ENCODE measurements at regions not wholly inside any gene's neighbourhood (a gene's known extent, or its start where the extent isn't known, plus 50 kb on each side); places are given as distances from the start of the nearest gene placed in this dataset.

- Histone ChIP-seq H3K36me3 (ENCODE audit: control insufficient read depth in 1 of 2, insufficient read depth in 2 of 2, low read length in 2 of 2) (no peaks in the 10 kb centered on the region), H3K27me3 (ENCODE audit: insufficient read depth, low read length) (no peaks in the 10 kb centered on the region), H3K14ac (ENCODE audit: low read length) (no peak overlapping the region), H3K9me3 (ENCODE audit: insufficient read depth, low read depth, low read length) (no peaks in the 10 kb centered on the region), H3K79me1 (ENCODE audit: low read length) (no peaks in the 10 kb centered on the region), H3K27ac (ENCODE audit: low read depth, low read length) (no peak overlapping the region), H4K8ac (ENCODE audit: low read depth, low read length) (no peak overlapping the region), H3K23ac (ENCODE audit: low read length) (no peak overlapping the region), H3K79me2 (ENCODE audit: control insufficient read depth, insufficient read depth, low read length, poor library complexity) (no peaks in the 10 kb centered on the region), H2BK5ac (ENCODE audit: low read depth, low read length, poor library complexity) (no peak overlapping the region), H4K91ac (ENCODE audit: low read depth, low read length) (no peak overlapping the region), H3K18ac (ENCODE audit: low read length) (no peak overlapping the region), H3K4me2 (ENCODE audit: low read length) (no peak overlapping the region), H4K12ac (ENCODE audit: low read depth, low read length) (no peak overlapping the region), H3K4me1 (ENCODE audit: control insufficient read depth in 1 of 2, insufficient read depth in 2 of 2, low read length in 2 of 2) (no peaks in the 10 kb centered on the region), H3K4me3 (ENCODE audit: low read depth, low read length) (no peak overlapping the region), H2BK120ac (ENCODE audit: insufficient read depth, low read length, poor library complexity) (no peak overlapping the region), H2BK12ac (ENCODE audit: low read length) (no peak overlapping the region), H2AK5ac (ENCODE audit: low read length) (no peak overlapping the region), H3K9ac (ENCODE audit: low read length) (no peak overlapping the region), H2AFZ (ENCODE audit: insufficient read depth, low read length, poor library complexity) (no peak overlapping the region), H3K4ac (ENCODE audit: low read depth, low read length) (no peak overlapping the region)
- no CpG with 5 or more reads among the region's 1 CpG for WGBS (ENCODE audit: extremely low coverage, insufficient coverage, insufficient read length)
- no peak for DNase-seq
Observed at GRCh38 chr5:77948476-77948875, 172.3 kb upstream of the TBCA start.

- no peak overlapping the region for H3K4me3 ChIP-seq (ENCODE audit: low read depth, low read length)
Observed at GRCh38 chr5:77947041-77947428, 170.9 kb upstream of the TBCA start.

GRCh38 chr5:77946381-77947040, 170.4 kb upstream of the TBCA start:
- Histone ChIP-seq H3K36me3 (ENCODE audit: control insufficient read depth in 1 of 2, insufficient read depth in 2 of 2, low read length in 2 of 2) (no peaks in the 10 kb centered on the region), H3K4me2 (ENCODE audit: low read length) (no peak overlapping the region), H3K27me3 (ENCODE audit: insufficient read depth, low read length) (no peaks in the 10 kb centered on the region), H4K8ac (ENCODE audit: low read depth, low read length) (no peak overlapping the region), H3K27ac (ENCODE audit: low read depth, low read length) (no peak overlapping the region), H2BK5ac (ENCODE audit: low read depth, low read length, poor library complexity) (no peak overlapping the region), H4K12ac (ENCODE audit: low read depth, low read length) (no peak overlapping the region), H3K79me1 (ENCODE audit: low read length) (no peaks in the 10 kb centered on the region), H2AFZ (ENCODE audit: insufficient read depth, low read length, poor library complexity) (no peak overlapping the region), H2BK12ac (ENCODE audit: low read length) (no peak overlapping the region), H3K14ac (ENCODE audit: low read length) (no peak overlapping the region), H4K91ac (ENCODE audit: low read depth, low read length) (no peak overlapping the region), H2BK120ac (ENCODE audit: insufficient read depth, low read length, poor library complexity) (no peak overlapping the region), H3K9me3 (ENCODE audit: insufficient read depth, low read depth, low read length) (no peaks in the 10 kb centered on the region), H3K4me3 (ENCODE audit: low read depth, low read length) (no peak overlapping the region), H3K23ac (ENCODE audit: low read length) (no peak overlapping the region), H3K9ac (ENCODE audit: low read length) (no peak overlapping the region), H3K4ac (ENCODE audit: low read depth, low read length) (no peak overlapping the region), H3K79me2 (ENCODE audit: control insufficient read depth, insufficient read depth, low read length, poor library complexity) (no peaks in the 10 kb centered on the region), H2AK5ac (ENCODE audit: low read length) (no peak overlapping the region), H3K18ac (ENCODE audit: low read length) (no peak overlapping the region), H3K4me1 (ENCODE audit: control insufficient read depth in 1 of 2, insufficient read depth in 2 of 2, low read length in 2 of 2) (no peaks in the 10 kb centered on the region)
- DNase-seq = no peak
- WGBS (ENCODE audit: extremely low coverage, insufficient coverage, insufficient read length) = no CpG with 5 or more reads among the region's 4 CpGs

More at GRCh38 chr5:77947041-77947428, 170.9 kb upstream of the TBCA start:
- H3K14ac ChIP-seq (ENCODE audit: low read length) = no peak overlapping the region
- H3K79me1 ChIP-seq (ENCODE audit: low read length) = no peaks in the 10 kb centered on the region
- no peak overlapping the region for H4K12ac ChIP-seq (ENCODE audit: low read depth, low read length)
- no peak overlapping the region for H4K8ac ChIP-seq (ENCODE audit: low read depth, low read length)
- H3K9ac ChIP-seq (ENCODE audit: low read length) = no peak overlapping the region
- no peak overlapping the region for H3K4ac ChIP-seq (ENCODE audit: low read depth, low read length)
- H3K27ac ChIP-seq (ENCODE audit: low read depth, low read length) = no peak overlapping the region
- no peak overlapping the region for H3K4me2 ChIP-seq (ENCODE audit: low read length)
- H3K4me1 ChIP-seq (ENCODE audit: control insufficient read depth in 1 of 2, insufficient read depth in 2 of 2, low read length in 2 of 2) = no peaks in the 10 kb centered on the region
- no peaks in the 10 kb centered on the region for H3K9me3 ChIP-seq (ENCODE audit: insufficient read depth, low read depth, low read length)
- no CpG with 5 or more reads among the region's 7 CpGs for WGBS (ENCODE audit: extremely low coverage, insufficient coverage, insufficient read length)
- H4K91ac ChIP-seq (ENCODE audit: low read depth, low read length) = no peak overlapping the region
- H3K79me2 ChIP-seq (ENCODE audit: control insufficient read depth, insufficient read depth, low read length, poor library complexity) = no peaks in the 10 kb centered on the region
- H3K18ac ChIP-seq (ENCODE audit: low read length) = no peak overlapping the region
- H2BK120ac ChIP-seq (ENCODE audit: insufficient read depth, low read length, poor library complexity) = no peak overlapping the region
- H3K27me3 ChIP-seq (ENCODE audit: insufficient read depth, low read length) = no peaks in the 10 kb centered on the region
- no peak overlapping the region for H2AFZ ChIP-seq (ENCODE audit: insufficient read depth, low read length, poor library complexity)
- no peak overlapping the region for H3K23ac ChIP-seq (ENCODE audit: low read length)
- H2AK5ac ChIP-seq (ENCODE audit: low read length) = no peak overlapping the region
- no peaks in the 10 kb centered on the region for H3K36me3 ChIP-seq (ENCODE audit: control insufficient read depth in 1 of 2, insufficient read depth in 2 of 2, low read length in 2 of 2)
- no peak for DNase-seq
- no peak overlapping the region for H2BK5ac ChIP-seq (ENCODE audit: low read depth, low read length, poor library complexity)
- no peak overlapping the region for H2BK12ac ChIP-seq (ENCODE audit: low read length)

GRCh38 chr5:77945874-77946273, 169.7 kb upstream of the TBCA start:
- no peak overlapping the region for H4K12ac ChIP-seq (ENCODE audit: low read depth, low read length)
- no peak overlapping the region for H4K8ac ChIP-seq (ENCODE audit: low read depth, low read length)
- H3K79me1 ChIP-seq (ENCODE audit: low read length) = no peaks in the 10 kb centered on the region
- H3K23ac ChIP-seq (ENCODE audit: low read length) = no peak overlapping the region
- H3K4me3 ChIP-seq (ENCODE audit: low read depth, low read length) = no peak overlapping the region
- H2BK120ac ChIP-seq (ENCODE audit: insufficient read depth, low read length, poor library complexity) = no peak overlapping the region
- H3K9me3 ChIP-seq (ENCODE audit: insufficient read depth, low read depth, low read length) = no peaks in the 10 kb centered on the region
- no peak overlapping the region for H4K91ac ChIP-seq (ENCODE audit: low read depth, low read length)
- no peak overlapping the region for H3K14ac ChIP-seq (ENCODE audit: low read length)
- no peaks in the 10 kb centered on the region for H3K4me1 ChIP-seq (ENCODE audit: control insufficient read depth in 1 of 2, insufficient read depth in 2 of 2, low read length in 2 of 2)
- no peaks in the 10 kb centered on the region for H3K79me2 ChIP-seq (ENCODE audit: control insufficient read depth, insufficient read depth, low read length, poor library complexity)
- no peak overlapping the region for H2BK12ac ChIP-seq (ENCODE audit: low read length)
- DNase-seq = peak in 1 of 2 donors; percentile 4
- no peaks in the 10 kb centered on the region for H3K27me3 ChIP-seq (ENCODE audit: insufficient read depth, low read length)
- no CpG with 5 or more reads among the region's 3 CpGs for WGBS (ENCODE audit: extremely low coverage, insufficient coverage, insufficient read length)
- no peak overlapping the region for H3K18ac ChIP-seq (ENCODE audit: low read length)
- no peak overlapping the region for H3K4ac ChIP-seq (ENCODE audit: low read depth, low read length)
- no peaks in the 10 kb centered on the region for H3K36me3 ChIP-seq (ENCODE audit: control insufficient read depth in 1 of 2, insufficient read depth in 2 of 2, low read length in 2 of 2)
- H2AK5ac ChIP-seq (ENCODE audit: low read length) = no peak overlapping the region
- H2AFZ ChIP-seq (ENCODE audit: insufficient read depth, low read length, poor library complexity) = no peak overlapping the region
- H2BK5ac ChIP-seq (ENCODE audit: low read depth, low read length, poor library complexity) = no peak overlapping the region
- H3K27ac ChIP-seq (ENCODE audit: low read depth, low read length) = no peak overlapping the region
- no peak overlapping the region for H3K9ac ChIP-seq (ENCODE audit: low read length)
- no peak overlapping the region for H3K4me2 ChIP-seq (ENCODE audit: low read length)
